Activated CD8-positive, alpha-beta memory T cell treated with anti-CD3 and anti-CD28 coated beads for 24 hours (primary cell): ENCODE measurements at regions not wholly inside any gene's neighbourhood (a gene's known extent, or its start where the extent isn't known, plus 50 kb on each side); places are given as distances from the start of the nearest gene placed in this dataset.

Experiments
- DNase-seq: peaks from one replicate; pipeline ENCODE4 v3.0.0-alpha.2; 2020

- no peak for DNase-seq
Observed at GRCh38 chr2:22887845-22888244, 497.1 kb upstream of the KLHL29 start.

- DNase-seq = no peak
Observed at GRCh38 chr2:22890132-22890531, 494.8 kb upstream of the KLHL29 start.

GRCh38 chr2:22893761-22894517 lies 491.0 kb upstream of the KLHL29 start:
- no peak for DNase-seq

GRCh38 chr2:22894761-22895160 lies 490.2 kb upstream of the KLHL29 start:
- DNase-seq = no peak

GRCh38 chr2:22897428-22897827 lies 487.6 kb upstream of the KLHL29 start:
- no peak for DNase-seq

- DNase-seq = no peak
Observed at GRCh38 chr2:22900674-22901073, 484.3 kb upstream of the KLHL29 start.

GRCh38 chr2:22901471-22902179 lies 483.4 kb upstream of the KLHL29 start:
- no peak for DNase-seq

- no peak for DNase-seq
Observed at GRCh38 chr2:22902180-22902550, 482.8 kb upstream of the KLHL29 start.

- no peak for DNase-seq
Observed at GRCh38 chr2:22902662-22903165, 482.3 kb upstream of the KLHL29 start.

GRCh38 chr2:22903616-22904015 lies 481.4 kb upstream of the KLHL29 start:
- no peak for DNase-seq

- no peak for DNase-seq
Observed at GRCh38 chr2:22904126-22904684, 480.8 kb upstream of the KLHL29 start.

- DNase-seq = no peak
Observed at GRCh38 chr2:22907330-22907729, 477.6 kb upstream of the KLHL29 start.

GRCh38 chr2:22912398-22912797 lies 472.6 kb upstream of the KLHL29 start:
- no peak for DNase-seq

- DNase-seq = no peak
Observed at GRCh38 chr2:22929998-22930397, 455.0 kb upstream of the KLHL29 start.

GRCh38 chr2:22930781-22931180 lies 454.2 kb upstream of the KLHL29 start:
- no peak for DNase-seq

GRCh38 chr2:22932288-22932687 lies 452.7 kb upstream of the KLHL29 start:
- no peak for DNase-seq

GRCh38 chr2:22934747-22935146 lies 450.2 kb upstream of the KLHL29 start:
- DNase-seq = no peak

GRCh38 chr2:22942441-22942840 lies 442.5 kb upstream of the KLHL29 start:
- DNase-seq = no peak

GRCh38 chr2:22944143-22944542 lies 440.8 kb upstream of the KLHL29 start:
- no peak for DNase-seq

GRCh38 chr2:22946553-22946952 lies 438.4 kb upstream of the KLHL29 start:
- DNase-seq = no peak

- no peak for DNase-seq
Observed at GRCh38 chr2:22947741-22948140, 437.2 kb upstream of the KLHL29 start.

- no peak for DNase-seq
Observed at GRCh38 chr2:22950431-22950830, 434.5 kb upstream of the KLHL29 start.

GRCh38 chr2:22952656-22953225 lies 432.2 kb upstream of the KLHL29 start:
- DNase-seq = no peak

GRCh38 chr2:22957446-22957845 lies 427.5 kb upstream of the KLHL29 start:
- DNase-seq = no peak
